Colon (tissue), 2 donors: ENCODE measurements at regions not wholly inside any gene's neighbourhood (a gene's known extent, or its start where the extent isn't known, plus 50 kb on each side); places are given as distances from the start of the nearest gene placed in this dataset.
"Not testable (repeated sequence)": the region's sequence is repeated elsewhere in the genome, so short reads cannot be mapped to it uniquely, and the experiment has no call there.

ENCODE experiments used
- FAIRE-seq: peaks from 2 replicates; lab custom pipeline; 2012; peaks lifted over from hg19 to GRCh38; lab: Jason Lieb, UNC
- donor health status: control.
- donor health status: control.

- not testable (repeated sequence) for FAIRE-seq
Observed at GRCh38 chr4:162465356-162465755, 301.6 kb upstream of the FSTL5 start.

DNA sequence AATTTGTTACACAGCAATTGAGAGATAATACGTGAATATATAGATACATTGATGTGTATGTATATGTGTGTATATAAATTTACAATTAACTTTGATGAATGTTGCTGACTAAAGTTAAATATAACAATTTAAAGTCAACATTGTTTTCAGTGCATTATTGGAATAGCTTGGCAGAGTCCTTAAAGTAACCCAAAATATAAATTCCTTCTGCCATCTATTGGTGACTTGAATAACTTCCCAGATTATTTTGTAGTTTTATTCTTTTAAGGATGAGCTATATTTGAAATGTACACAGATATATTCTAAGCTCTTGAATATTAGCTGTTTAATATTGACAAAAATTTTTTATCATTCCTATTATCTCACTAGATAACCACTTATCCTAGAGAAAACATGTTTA is 298.2 kb upstream of the FSTL5 start:
- peak; percentile 81 for FAIRE-seq

GRCh38 chr4:162458051-162458450 is 294.3 kb upstream of the FSTL5 start:
- no peak for FAIRE-seq

DNA sequence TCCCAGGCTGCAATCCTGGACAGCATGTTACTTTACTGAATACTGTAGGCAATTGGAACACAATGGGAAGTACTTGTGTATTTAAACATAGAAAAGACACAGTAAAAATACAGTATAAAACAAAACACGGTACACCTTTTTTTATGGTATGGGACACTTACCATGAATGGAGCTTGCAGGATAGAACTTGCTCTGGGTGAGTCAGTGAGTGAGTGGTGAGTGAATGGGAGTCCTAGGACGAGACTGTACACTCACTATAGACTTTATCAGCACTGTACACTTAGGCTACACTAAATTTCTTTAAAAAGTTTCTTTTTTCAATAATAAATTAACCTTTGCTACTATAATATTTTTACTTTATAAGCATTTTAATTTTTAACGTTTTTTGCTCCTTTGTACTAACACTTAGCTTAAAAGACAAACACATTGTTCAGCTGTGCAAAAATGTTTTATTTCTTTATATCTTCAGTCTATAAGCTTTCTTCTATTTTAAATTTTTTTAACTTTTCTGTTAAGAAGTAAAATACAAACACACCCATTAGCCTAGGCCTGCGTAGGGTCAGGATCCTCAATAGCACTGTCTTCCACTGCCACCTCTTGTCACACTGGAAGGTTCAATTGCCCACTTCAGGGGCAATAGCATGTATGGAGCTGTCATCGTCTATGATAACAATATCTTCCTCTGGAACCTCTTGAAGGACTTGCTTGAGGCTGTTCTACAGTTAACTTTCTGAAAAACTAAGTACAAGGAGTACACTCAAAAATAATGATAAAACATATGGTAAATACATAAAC is 293.5 kb upstream of the FSTL5 start:
- no peak for FAIRE-seq

GRCh38 chr4:162456106-162456505 is 292.3 kb upstream of the FSTL5 start:
- no peak for FAIRE-seq

GRCh38 chr4:162450531-162451035 is 286.8 kb upstream of the FSTL5 start:
- no peak for FAIRE-seq

DNA sequence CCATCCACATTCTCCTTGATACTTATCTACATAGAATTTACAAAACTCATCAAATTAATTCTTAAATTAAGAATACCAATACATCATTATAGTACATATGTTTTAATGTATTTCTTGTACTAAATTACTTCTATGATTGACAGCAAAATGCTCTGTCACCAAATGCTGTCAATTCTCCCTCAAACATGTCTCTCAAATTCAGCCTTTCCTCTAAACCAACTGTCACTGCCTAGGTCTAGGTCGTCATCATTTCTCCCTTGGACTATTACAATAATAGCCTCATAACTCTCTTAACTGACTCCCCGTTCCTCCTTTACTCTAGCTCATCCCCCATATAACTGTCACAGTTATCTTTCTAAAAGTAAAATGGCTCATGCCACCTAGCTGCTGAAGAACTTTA is 279.7 kb upstream of the FSTL5 start:
- FAIRE-seq: no peak

DNA sequence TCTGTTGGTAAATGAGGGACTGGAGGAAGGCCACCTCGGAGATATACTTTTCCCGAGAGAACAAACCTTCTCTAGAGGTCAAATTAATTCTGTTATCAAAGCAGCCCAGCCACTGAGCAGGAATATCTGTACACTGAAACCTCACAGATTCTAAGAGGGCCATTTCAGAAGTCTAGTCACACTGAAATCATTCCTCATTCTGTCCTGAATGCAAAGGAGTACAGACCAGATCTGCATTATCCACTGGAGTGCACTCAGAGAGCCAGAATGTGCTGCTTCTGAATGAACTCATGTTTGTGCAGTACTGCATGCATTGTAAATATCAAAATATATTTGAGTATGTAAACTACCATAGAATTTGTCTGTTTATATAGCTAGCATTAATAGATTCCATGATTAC is 278.3 kb upstream of the FSTL5 start:
- no peak for FAIRE-seq

GRCh38 chr4:162422312-162422711 is 258.5 kb upstream of the FSTL5 start:
- peak; percentile 77 for FAIRE-seq

GRCh38 chr4:162410854-162411253 is 247.1 kb upstream of the FSTL5 start:
- no peak for FAIRE-seq

DNA sequence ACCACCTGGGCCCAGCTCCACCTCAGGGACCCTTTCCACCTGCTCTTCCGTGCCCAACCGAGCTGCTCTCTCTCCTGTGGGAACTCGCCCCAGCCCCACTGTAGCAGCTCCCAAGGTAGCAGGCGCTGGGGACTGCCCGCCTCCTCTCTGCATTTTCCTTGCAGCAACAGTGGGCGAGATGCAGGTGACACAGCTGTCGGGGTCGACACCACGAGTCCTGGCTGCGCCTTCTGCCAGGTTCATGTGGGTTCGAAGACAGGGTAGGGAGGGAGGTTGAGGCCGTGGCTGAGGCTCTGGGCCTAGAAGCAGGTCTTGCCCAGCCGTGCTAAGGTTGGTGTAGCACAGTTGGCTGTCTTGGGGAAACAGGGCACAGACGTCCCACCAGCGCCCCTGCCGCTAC is 245.2 kb upstream of the FSTL5 start:
- FAIRE-seq: no peak

DNA sequence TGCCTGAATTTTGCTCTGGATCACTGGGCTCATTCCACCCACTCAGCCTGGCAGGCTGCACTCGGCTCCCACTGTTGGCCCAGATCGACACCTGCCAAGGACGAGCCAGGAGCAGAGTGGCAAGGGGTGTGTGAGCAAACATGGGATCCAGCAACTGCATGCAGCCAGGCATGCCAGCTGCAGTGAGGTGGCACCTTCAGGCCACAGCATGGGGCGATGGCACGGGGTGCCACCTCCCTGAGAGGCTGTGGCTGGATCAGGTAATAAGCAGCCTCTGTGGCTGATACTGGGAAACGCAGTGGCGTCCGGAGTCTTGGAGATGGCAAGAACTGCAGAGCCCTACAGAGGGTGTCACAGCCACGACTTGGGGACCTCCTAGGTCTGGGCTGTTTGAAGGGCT is 244.5 kb upstream of the FSTL5 start:
- no peak for FAIRE-seq

GRCh38 chr4:162406637-162407365 is 243.0 kb upstream of the FSTL5 start:
- FAIRE-seq: peak; percentile 83

- FAIRE-seq: no peak
Observed at GRCh38 chr4:162403932-162404331, 240.1 kb upstream of the FSTL5 start.

DNA sequence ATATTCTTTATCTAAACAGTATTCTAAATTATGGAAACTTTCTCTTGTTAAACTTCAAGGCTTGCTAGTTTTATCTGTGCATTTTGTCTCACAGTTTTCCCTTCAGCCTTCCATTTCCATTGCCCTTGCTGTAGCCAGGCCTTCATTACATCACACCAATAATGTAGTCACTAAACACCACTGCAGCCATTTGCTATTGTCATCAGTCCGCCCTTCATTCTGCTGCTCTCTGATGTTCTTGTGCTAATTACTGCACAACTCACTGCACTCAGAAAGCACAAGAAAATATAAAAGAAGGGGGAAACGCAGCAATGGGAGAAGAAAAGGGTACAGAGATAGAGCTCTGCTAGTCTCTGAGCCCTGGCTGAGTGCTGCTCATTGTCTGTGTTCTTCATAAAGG is 239.6 kb upstream of the FSTL5 start:
- no peak for FAIRE-seq

DNA sequence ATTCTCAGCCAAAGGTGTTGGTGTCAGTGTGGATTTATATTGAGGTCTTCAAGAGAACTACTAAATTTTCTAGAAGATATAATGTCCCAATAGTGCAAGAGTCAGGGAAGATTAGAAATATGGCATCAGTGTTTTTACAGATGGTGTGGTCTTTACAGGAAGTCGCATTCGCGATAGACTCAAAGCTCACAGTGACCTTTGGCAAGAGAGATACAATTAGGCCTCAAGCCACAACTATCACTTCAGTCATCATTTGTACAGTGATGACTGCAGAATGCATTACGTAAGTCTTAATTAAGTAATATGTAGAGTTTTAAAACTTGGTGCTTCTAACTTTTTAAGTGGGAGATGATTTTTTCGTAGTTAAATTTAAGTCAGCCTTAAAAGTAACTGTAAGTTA is 237.2 kb upstream of the FSTL5 start:
- no peak for FAIRE-seq

- no peak for FAIRE-seq
Observed at GRCh38 chr4:162392946-162393345, 229.1 kb upstream of the FSTL5 start.

- FAIRE-seq: no peak
Observed at GRCh38 chr4:162366146-162366545, 202.3 kb upstream of the FSTL5 start.

GRCh38 chr4:162364651-162365050 is 200.9 kb upstream of the FSTL5 start:
- FAIRE-seq: no peak

DNA sequence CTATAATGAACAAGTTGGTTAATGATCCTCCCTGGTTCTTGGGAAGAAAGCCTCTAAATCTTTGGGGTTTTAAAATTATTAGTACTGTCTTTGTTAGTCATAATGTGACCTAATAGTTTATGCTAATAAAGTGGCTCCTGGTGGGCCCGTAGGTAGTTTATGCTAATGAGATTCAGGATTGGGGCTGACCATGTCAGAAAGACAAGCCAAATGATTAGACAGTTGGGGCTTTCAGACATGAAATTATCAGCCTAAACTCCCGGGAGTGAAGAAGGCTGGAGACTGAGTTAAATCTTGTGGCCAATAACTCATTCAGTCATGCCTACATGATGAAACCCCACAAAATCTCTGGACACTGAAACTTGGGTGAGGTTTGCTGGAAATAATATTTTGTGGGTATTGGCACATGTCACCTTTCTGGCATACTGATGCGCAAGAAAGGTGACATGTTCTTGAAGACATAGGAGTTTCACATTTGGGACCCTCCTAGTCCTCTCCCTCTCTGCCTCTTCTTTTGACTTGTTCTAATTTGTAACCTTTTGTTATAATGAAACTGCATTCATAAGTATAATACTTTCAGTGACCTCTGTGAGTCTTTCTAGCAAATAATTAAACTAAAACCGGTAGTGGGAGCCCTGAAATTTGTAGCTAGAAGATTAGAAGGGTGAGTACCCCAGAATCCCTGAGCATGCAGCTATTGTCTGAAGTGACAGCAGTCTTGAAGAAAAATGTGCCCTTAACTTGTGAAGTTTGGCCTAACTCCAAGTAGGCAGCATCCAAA is 196.8 kb upstream of the FSTL5 start:
- no peak for FAIRE-seq

DNA sequence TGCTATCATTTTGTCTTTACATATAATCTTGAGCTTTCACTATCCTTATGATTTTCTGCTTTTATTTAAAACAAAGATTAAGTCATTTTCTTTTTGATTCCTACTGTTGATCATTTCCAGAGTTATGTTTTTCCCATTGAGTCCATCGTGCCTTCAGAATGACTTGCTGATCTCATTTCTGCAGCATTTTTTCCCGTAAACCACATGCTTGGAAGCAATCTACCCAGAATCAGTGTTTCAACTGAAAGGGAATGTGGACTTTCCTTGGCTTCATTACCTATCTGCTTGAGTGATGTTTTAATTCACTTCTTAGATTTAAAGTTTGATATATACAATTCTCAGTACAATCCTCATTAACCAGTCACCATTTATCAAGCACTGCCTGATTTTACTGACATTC is 192.4 kb upstream of the FSTL5 start:
- no peak for FAIRE-seq

DNA sequence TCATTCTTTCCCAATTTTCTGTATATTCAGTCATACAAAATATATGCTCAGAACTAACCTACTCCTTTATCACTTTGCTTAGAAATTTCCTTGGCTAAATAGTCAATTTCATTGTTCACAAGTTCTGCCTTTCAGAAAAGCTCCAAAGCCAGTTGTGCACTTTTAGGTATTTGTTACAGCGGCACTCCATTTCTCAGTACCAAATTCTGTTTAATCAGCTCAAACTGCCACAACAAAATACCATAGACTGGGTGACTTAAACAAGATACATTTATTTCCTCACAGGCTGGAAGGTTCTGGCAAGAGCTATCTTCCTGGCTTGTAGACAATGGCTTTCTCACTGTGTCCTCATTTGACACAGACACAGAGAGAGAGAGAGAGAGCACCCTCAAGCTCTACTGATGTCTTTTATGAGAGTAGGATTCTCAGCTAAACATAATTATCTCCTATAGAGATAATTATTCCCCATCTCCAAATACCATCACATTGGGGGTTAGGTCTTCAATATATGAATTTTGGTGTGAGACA is 188.8 kb upstream of the FSTL5 start:
- no peak for FAIRE-seq

GRCh38 chr4:162350331-162350730 is 186.5 kb upstream of the FSTL5 start:
- FAIRE-seq: no peak
